Muscle of arm (tissue), 1 donor: ENCODE measurements at regions not wholly inside any gene's neighbourhood (a gene's known extent, or its start where the extent isn't known, plus 50 kb on each side); places are given as distances from the start of the nearest gene placed in this dataset.
A peak's percentile ranks its signal among the peaks of the same experiment; 100 is the strongest.

ENCODE experiments used
- DNase-seq: peaks from one replicate; pipeline ENCODE4 v3.0.0-alpha.2; 2013

DNA sequence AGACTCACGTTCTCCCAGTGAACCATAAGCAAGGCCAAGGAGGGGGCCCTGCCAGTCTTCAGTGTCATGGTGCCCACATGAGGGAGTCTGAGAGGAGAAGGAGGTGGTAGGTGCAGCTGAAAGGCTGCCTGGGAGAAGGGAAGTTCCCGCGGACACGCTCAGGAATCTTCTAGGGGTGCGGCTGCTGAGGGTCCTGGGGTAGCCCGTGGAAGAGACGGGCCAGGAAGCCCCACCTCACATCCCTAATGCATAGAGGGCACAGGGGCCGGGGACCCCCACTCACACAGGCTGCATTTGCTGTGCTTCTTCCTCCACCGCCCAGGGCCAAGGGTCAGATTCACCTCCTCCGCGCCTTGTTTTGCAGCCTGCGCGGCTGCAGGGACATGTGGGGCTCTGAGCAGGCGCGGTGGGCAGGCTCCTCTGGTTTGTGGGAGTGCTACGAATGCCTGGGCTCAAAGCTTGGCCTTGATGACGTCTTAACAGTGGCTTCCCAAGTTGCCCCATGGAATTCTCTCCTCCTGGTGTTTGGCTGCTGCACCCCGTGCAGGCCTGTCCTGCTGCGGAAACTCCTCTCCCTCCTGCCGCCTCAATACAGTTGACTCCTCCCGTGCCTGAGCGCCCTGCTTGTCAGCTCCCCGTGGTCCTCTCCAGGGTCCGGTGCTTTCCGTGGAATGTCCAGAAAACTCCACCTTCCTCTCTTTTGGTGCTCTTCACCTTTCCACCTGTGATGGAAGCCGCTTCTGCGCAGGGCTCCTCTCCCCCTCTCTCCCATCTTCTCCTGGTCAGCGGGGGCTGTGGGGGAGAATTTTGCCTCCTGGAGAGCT is 95.7 kb downstream of the VAPA start:
- no peak for DNase-seq

GRCh38 chr18:10010611-10011015 is 96.8 kb downstream of the VAPA start:
- DNase-seq, result peak; percentile 83

DNA sequence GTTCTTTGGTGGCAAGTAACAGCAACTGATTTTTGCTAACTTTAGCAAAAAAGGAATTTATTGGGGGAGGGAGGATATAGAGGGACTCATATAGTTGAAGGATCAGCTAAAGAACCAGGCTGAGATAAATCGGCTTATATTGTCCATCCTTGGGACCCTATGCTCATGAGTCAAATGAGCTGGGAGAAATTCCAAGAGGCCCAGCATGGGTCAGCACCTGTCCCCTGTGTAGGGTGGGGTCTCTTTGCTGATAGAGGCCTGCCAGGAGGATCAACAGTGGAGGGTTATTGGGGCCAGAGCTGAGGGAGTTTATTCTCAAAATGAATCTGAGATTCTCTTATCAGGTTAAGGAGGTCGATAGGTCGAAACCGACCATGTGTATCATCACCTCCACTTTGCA is 97.2 kb downstream of the VAPA start:
- DNase-seq, result no peak

GRCh38 chr18:10011751-10012150 is 97.9 kb downstream of the VAPA start:
- no peak for DNase-seq

GRCh38 chr18:10012526-10012925 is 98.7 kb downstream of the VAPA start:
- DNase-seq, result no peak

DNA sequence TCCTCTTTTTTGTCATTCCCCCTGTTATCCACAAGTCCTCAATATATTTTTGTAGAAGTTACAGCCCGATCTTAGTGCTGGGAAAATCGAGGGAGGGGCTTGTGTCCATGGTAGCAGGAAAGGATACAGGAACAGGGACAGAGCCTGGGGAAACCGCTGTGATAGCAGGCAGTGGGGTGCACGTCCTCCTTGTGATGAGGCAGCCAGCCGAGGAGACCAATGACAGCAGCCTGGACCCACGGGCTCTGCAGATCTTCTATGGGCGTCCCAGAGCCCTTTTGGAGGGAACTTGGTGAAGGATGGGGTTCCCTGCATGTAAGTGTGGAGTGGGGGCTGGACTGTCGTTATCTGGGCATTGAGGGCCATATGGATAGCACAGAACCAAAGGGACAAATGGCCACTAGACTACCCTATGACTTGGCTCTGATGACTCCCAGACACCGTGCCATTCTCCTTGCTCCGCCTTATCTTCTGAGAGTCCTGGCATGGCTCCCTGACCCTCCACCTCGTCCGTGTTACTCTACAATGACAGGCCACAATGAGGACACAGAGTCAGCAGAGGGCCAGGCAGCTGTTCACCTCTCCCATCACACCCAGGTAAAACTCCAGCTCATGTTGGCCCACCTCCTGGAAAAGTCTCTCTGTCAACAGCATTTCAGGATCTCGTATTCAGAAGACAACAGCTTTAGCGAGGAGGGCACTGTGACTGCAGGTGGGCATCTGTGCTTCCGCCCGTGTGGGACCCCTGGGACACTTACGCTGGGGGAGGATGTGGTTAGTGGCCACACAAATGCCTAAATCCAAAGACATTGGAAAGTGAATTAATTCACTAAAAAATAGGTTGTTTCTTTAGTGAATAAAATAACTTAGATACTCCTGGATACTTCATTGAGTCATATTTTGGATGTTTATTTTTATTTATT is 100.1 kb downstream of the VAPA start:
- no peak for DNase-seq

DNA sequence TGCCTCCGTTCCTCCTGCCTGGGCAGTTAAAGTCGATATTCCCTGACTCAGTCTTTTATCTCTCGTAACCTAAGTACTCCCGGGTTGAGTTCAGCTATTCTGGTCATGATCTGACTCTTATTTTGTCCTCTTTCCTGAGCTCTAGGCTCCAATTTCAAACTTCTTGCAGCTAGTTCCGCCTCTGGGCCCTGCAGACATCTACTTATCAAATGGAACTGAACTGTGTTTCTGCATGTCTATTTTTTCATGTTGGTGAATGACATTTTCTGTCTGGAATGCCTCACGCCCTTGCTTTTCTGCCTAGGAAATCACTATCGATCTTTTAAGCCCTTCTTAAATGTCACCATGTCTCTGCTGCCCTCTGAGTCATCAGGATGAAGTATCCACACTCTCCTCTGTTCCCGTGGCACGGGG is 101.5 kb downstream of the VAPA start:
- DNase-seq, result no peak

DNA sequence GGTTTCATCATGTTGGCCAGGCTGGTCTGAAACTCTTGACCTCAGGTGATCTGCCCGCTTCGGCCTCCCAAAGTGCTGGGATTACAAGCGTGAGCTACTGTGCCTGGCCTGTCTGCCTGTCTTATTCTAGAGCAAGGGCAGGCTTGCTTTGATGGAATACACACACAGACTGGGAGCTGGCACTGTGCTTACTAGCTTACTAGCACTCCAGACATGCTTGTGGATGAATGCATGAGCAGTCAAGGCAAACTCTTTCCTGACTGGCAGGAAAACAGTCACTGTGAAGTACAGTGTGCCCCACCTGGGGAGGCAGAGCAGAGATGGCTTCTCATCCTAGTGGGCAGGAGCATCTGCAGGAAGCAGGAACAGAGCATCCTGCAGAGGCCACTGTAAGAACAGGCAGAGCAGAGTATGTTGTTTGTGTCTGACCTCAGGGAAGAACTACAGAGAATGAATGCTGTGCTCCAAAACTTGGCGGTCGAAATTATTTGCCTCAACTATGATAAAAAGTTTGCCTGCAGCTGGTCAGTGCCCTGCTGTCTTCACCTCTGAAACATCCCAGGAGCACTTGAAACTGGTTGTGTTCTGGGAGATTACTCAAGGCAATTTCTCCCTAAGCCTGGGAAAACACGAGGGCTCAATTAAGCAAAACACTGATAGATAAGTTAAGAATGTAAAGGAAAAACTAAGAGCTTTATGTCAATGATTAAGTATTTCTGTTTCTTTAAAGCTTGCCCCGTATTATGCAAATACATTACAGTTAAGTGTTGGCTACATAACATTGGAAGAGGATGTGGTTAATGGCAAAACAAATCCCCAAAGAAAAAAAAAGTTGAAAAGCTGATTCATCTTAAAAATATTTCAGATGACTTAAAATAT is 102.4 kb downstream of the VAPA start:
- peak; percentile 38 for DNase-seq

- DNase-seq, result no peak
Measured at GRCh38 chr18:10017043-10017442, 103.2 kb downstream of the VAPA start.

GRCh38 chr18:10018289-10018688 is 104.5 kb downstream of the VAPA start:
- DNase-seq, result no peak

- no peak for DNase-seq
Measured at GRCh38 chr18:10020171-10020570, 106.4 kb downstream of the VAPA start.

DNA sequence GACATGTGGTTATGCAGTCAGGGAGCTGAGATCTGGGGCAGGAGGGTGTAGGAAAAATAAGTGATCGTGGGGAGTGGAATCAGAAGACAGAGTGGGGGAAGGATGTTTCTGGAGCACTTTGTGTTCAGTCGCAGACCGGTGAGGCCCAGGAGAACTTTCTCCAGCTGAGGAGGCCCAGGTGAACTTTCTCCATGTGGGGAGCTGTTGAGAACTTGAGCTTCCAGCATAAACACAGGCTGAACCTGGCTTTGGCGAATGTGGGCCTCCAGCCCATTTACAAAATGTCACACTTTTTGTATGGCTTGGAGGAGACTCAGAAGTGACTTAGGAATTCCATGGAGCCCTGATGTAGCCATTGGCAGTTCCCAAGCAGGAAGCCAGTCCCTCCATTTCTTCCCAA is 108.5 kb downstream of the VAPA start:
- no peak for DNase-seq

- DNase-seq, result no peak
Measured at GRCh38 chr18:10023853-10024570, 110.2 kb downstream of the VAPA start.

DNA sequence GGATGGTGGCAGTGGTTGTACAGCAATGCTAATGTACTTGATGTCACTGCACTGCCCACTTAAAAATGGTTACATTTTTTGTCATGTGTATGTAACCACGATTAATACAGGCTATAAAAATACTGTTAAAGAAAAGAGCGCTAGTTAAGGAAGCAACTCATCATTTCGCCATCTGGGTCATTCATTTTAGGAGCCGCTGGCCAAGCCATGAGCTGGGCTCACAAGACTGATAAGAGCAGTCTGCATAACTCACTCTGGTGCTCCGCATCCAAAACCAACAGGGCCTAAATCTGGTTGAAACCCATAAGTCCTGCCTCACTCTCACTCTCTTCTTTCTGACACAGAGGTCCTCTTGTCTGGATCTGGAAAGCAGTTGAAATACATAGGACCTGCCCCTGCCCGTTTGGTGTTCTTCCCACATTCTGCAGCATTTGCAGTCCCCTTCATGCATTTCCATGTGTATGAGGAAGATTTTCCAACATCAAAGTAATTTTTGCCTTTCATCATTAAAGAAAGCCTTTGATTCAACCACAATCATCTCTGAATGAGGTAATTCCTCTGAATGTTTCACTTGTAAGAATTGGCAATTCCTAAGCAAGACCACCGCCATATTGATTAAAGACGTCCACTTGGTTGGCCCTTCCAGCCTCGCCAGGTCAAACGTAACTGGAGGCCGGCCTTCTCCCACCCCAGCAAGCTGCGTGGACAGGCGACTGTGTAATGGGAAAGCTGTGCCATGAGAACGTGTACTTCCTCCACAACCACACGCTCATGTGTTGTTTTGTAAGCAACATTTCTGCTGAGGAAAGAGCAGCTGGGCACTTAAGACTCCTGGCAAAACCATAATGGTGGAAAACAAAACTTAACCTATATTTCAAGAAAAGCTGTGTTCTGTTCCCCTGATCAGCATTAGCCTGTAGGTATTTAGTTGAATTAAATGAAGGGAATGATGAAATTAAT is 112.2 kb downstream of the VAPA start:
- DNase-seq, result no peak

GRCh38 chr18:10027031-10027430 is 113.2 kb downstream of the VAPA start:
- no peak for DNase-seq

DNA sequence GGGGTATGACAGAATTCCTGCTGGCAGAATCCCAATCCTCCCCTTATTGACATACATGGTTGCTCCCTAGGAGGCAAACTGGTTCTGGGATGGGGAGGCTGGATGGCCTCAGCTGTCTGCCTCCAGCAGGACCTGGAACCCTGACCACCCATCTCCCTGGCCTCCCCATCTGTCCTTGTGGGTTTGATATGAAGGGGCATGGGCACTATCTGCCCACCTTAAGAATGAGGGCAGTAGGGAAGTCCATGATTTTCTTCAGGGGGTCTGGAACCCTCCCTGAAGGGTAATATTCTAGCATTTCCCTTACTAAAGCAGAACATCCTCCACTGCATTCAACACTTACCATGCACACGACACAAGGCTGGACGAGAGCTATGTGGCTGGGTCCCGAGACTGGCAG is 113.6 kb downstream of the VAPA start:
- no peak for DNase-seq

- no peak for DNase-seq
Measured at GRCh38 chr18:10029711-10030110, 115.9 kb downstream of the VAPA start.

GRCh38 chr18:10030816-10031541 is 117.2 kb downstream of the VAPA start:
- no peak for DNase-seq

DNA sequence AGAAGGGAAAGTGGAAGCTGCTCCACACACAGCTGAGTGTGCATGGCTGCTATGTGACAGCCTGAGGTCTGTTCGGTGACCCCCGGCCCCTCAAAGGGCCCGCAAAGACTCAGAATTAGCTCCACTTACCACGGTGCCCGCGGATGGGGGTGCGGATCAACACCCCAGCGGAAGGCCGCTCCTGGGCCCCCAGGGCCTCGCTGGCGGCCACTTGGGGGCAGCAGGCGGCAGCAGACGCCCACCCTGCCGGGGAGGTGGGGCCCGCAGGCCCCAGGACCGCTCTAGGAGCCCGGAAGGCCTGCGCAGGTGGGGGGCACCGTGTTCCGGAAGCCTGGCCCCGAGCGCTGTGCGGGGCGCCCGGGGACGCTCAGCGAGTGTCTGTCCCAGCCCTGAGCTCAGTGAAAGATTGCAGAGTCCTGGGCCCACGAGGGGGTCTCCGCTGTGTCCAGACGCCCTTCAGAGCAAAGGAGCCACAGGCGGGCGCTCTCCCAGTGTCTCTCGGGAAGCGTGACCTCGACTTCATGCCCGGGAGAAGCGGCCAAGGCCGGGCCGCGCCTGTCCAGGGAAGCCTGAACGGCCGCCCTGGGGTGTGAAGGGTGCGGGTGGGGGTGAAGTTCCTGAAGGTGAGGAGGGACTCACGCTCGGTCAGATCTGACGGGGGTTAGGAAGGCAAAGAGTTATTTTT is 118.7 kb downstream of the VAPA start:
- DNase-seq, result peak; percentile 31
